GM19239 (cell line): ENCODE measurements at regions not wholly inside any gene's neighbourhood (a gene's known extent, or its start where the extent isn't known, plus 50 kb on each side); places are given as distances from the start of the nearest gene placed in this dataset.
"Not testable (repeated sequence)": the region's sequence is repeated elsewhere in the genome, so short reads cannot be mapped to it uniquely, and the experiment has no call there.

Experiments used
- DNase-seq: peaks from one replicate; pipeline ENCODE4 v3.0.0; 2011; ENCODE audit warnings: low spot score; ENCODE audit not compliant: insufficient read length
- FAIRE-seq: peaks from 2 replicates; lab custom pipeline; 2011; peaks lifted over from hg19 to GRCh38; lab: Jason Lieb, UNC

DNA sequence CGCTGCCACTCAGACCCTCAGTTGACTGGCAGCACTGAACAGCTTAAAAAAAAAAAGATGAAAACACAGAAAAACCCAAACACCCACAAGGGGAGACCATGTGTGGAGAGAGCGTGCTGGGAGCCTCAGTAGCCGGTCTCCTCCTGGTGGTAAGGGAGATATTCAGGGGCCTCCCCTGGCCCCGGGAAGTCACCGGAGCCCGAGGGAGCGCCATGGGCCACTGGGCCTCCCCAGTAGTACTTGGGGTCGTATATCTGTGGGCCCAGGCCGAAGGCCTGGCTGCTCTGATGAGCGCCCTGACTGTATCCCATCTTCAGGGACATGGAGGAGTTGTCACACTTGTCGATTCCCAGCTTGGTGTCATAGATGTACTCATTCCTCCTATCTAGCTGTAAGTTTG is 145.7 kb upstream of the TEKT4 start:
- no peak for FAIRE-seq
- DNase-seq, result no peak

DNA sequence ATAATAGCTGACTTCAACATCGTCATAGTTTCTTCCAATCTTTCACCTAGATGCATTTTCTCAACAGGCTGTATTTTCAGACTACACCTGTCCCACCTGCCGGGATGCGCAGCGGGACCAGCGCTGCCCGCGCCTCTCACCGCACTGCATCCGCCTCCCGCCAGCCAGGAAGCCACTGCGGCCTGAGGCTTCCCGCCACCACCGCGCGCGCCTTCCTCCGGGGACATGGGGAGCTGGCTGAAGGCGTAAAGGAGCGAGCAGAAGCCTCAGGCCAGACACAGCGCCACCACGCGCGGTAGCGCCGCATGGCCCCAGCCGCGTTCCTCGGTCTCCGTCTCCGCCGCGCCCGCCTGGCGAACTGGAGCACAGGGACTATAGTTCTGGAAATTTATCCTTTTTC is 135.7 kb upstream of the TEKT4 start:
- DNase-seq, FAIRE-seq: not testable (repeated sequence)

DNA sequence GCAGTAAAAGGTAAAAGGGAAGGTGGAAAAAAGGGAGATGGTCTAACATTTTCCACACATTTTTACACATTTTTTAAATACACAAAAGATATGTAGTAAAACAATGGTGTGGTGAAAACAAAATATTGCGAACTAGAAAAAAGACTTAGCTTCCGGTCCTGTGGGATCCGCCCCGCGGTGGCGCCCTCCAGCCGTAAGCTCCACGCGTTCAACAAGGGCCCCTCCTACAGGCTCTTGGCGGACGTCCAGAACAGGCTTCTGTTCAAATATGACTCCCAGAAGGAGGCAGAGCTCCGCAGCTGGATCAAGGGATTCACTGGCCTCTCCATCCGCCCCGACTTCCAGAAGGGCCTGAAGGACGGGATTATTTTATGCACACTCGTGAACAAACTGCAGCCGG is 134.1 kb upstream of the TEKT4 start:
- not testable (repeated sequence) for FAIRE-seq, DNase-seq

DNA sequence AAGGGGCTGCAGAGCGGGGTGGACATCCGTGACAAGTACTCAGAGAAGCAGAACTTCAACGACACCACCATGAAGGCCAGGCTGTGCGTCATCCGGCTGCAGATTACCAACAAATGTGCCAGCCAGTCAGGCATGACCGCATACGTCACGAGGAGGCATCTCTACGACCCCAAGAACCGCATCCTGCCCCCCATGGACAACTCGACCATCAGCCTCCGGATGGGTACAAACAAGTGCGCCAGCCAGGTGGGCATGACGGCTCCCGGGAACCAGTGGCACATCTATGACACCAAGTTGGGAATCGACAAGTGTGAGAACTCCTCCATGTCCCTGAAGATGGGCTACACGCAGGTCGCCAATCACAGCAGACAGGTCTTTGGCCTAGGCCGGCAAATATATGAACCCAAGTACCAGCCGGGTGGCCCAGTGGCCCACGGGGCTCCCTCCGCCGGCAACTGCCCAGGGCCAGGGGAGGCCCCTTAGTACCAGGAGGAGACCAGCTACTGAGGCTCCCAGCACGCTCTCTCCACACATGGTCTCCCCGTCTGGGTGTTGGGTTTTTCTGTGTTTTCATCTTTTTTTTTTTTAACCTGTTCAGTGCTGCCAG is 133.4 kb upstream of the TEKT4 start:
- FAIRE-seq, DNase-seq: not testable (repeated sequence)

DNA sequence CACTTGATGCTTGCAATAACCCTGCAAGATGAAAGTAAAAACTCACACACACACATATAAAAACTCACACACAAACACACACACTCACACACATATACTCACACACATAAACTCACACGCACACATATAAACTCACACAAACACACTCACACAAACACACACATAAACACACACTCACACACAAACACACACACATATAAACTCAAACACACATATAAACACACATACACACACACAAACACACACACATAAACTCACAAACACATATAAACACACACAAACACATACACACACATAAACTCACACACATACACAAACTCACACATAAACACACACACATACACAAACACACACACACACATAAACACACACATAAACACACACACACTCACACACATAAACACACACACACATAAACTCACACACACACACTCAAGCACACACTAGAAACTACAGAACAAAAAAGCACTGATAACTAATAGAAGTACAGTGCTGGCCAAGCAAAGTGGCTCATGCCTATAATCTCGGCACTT is 117.7 kb upstream of the TEKT4 start:
- no peak for FAIRE-seq
- DNase-seq, result no peak

DNA sequence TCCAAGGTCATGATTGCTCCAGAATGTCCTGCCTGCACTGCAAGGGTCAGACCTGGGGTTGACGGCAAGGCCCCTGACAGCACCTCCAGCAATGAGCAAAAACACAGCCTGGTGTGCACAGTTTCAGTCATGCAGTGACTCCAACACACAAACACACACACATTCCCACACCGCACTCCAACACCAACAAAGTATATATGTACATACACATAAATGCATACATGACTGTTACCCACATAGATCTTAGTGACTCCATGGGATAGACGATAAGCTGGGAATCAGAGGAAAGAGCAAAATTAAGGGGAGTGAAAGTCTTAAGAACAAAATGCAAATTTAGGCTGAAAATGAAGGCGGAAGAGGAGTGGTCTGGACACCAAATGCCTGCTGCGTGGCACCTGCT is 112.7 kb upstream of the TEKT4 start:
- no peak for DNase-seq
- FAIRE-seq, result no peak

DNA sequence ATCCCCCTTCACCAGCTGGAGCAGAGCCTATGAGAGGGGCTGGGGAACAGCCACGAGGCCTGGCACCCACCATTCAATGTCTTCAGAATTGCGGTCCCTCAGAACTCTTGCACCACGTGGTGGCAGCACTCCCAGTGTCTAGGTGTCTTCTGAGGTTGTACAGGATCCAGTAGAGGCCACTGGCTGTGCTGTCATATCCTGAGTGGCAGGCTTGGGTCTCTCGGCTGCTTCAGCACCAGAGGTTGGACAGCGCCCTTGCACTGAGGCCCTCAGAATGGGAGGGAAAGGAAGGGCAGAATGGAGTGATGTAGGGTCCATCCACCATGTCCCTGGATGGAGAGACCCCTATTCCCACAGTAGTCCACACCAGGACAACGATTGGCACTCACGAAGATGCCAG is 112.0 kb upstream of the TEKT4 start:
- DNase-seq (no peak), FAIRE-seq (no peak)

DNA sequence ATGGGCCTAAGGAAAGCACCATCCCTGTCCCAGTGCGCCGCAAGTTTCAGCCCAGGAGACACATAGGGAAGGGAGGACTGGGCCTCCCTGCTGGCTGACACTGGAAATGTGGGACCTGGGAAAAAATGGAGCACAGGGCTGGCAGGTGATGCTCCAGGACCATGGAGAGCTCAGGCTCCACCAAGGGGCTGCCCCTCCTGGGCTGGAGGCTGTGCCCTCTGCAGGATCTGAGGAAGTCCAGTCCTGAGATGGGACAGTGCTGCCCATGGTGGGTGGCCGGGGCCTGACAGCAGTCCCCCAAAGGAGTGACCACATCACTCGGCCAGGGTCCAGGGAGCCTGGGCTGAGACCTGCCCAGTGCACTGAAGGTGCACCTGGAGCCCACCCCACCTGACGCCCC is 108.6 kb upstream of the TEKT4 start:
- DNase-seq (no peak), FAIRE-seq (no peak)

DNA sequence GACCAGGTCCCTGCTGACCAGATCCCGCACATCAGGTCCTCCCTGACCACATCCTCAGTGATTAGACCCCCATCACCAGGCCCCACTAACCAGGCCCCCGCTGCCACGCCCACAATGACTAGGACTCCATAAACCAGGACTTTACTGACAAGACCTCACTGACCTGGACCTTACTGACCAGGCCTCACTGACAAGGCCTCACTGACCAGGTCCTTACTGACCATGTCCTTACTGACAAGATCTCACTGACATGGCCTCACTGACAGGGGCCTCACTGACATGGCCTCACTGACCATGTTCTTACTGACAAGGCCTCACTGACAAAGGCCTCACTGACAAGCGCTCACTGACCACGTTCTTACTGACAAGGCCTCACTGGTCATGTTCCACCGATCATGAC is 107.9 kb upstream of the TEKT4 start:
- FAIRE-seq (no peak), DNase-seq (no peak)

DNA sequence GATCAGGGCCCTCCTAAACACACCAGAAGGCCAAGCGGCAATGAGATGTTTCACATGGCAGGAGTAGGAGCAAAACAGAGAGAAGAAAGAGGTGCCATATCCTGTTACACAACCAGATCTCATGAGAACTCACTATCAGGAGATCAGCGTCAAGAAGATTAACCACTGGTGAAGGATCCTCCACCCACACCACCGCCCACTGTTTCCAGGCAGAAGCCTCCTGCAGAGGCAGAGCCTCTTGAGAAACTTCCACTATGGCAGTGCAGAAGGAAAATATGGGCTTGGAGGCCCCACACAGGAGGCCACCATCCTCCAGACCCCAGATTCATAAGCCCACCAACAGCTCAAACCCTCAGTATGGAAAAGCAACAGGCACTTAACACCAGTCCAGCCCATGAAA is 106.9 kb upstream of the TEKT4 start:
- FAIRE-seq, DNase-seq: not testable (repeated sequence)

DNA sequence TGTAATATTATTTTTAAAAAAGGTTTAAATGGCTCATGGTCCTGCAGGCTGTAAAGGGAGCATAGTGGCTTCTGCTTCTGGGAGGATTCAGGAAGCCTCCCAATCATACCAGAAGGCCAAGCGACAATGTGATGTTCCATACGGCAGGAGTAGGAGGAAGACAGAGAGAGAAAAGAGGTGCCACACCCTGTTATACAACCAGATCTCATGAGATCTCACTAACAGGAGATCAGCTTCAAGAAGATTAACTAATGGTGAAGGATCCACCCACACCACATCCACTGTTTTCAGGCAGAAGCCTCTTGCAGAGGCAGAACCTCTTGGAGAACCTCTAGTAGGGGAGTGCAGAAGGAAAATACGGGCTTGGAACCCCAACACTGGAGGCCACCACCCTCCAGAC is 103.9 kb upstream of the TEKT4 start:
- no peak for FAIRE-seq

DNA sequence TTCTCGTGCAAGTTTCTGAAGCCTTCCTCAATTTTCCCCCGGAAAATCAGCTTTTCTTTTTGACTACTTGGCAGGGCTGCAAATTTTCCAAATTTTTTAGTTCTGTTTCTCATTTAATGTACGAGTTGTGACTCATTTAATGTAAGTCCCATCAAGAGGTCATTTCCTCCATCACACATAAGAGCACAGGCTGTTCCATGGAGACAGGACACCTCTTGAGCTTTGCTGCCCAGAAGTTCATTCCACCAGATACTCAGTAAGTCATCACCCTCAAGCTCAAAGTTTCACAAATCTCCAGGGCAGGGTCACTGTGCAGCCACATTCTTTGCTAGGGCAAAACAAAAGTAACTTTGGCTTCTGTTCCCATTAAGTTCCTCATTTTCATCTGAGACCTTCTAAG is 101.5 kb upstream of the TEKT4 start:
- FAIRE-seq (no peak), DNase-seq (no peak)

More for the DNA sequence above, 103.9 kb upstream of the TEKT4 start:
- no peak for DNase-seq

DNA sequence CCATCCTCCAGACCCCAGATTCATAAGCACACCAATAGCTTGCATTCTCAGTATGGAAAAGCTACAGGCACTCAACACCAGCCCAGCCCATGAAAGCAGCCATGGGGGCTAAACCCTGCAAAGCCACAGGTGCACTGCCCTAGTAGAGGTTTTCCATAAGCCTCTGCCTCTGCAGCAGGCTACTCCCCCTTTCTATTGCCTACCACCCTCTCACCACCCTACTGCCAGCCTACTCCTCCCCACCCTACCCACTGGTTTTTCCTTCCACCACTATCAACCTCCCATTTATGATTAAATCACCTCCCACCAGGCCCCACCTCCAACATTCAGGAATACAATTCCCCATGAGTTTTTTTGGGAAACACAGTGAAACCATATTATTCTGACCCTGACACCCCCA is 96.4 kb upstream of the TEKT4 start:
- no peak for FAIRE-seq

DNA sequence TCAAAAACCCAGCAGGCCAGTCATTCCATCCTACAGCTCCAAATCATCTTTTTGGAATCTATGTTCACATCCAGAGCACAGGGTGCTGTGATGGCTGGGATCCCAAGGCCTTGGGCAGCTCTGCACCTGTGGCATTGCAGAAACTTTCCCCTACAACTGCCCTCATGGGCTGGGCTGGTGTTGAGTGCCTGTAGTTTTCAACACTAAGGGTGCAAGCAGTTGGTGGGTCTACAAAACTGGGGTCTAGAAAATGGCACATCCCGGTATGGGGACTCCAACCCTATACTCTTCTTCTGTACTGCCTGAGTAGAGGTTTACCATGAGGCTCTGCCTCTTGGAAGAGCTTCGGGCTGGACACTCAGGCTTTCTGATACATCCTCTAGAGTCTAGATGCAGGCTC is 95.2 kb upstream of the TEKT4 start:
- no peak for DNase-seq
- no peak for FAIRE-seq

More for the DNA sequence above, 96.4 kb upstream of the TEKT4 start:
- no peak for DNase-seq

DNA sequence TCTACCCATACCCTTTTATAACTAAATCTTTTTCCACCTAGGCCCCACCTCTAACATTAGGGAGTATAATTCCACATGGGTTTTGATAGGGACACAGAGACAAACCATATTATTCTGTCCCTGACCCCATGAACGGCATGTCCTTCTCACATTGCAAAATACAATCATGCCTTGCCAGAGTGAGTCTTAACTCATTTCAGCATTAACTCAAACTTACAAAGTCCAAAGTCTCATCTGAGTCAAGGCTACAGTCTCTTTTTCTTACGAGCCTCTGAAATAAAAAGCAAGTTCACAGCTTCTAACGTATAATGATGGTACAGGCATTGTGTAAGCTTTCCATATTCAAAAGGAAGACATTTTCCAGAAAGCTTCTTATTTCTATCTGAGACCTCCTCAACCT is 86.1 kb upstream of the TEKT4 start:
- FAIRE-seq, result not testable (repeated sequence)

DNA sequence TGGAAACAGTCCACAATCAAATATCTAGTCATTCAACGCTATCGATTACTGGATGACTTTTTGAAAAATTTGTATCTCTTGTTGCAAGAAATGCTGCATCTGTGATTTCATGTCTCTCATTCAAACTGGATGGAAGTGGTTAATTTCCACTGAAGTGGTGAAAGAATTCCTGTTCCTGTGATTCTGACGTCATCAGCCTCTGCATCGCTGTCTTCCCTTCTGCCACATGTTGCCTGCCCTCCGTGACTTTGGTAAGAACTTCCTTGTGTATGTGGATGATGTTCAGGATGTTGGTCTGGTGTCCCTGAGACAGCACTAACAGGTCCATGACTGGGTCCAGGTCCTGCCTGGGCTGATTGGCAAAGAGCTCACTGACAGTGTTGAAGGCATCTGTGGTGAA is 84.8 kb upstream of the TEKT4 start:
- FAIRE-seq, DNase-seq: not testable (repeated sequence)

More for the DNA sequence above, 86.1 kb upstream of the TEKT4 start:
- DNase-seq, result not testable (repeated sequence)

DNA sequence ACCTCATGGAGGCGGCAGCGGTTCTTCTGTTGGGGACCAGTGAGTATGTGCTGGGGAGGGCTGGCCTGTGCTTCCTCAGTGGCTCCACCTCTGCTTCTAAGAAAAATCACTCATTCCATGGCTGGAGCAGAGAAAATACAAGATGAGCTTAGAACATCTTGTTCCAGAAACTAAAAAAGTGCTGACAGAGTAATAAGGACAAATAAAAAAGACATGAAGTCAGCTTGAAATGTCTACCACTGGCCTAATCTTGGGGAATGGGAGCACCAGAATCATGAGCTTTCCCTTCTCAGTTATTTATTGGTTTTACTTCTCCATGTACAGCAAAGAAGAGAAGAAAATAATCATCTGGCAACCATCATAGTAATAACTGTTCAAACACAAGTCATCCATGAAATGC is 81.1 kb upstream of the TEKT4 start:
- FAIRE-seq, DNase-seq: not testable (repeated sequence)

DNA sequence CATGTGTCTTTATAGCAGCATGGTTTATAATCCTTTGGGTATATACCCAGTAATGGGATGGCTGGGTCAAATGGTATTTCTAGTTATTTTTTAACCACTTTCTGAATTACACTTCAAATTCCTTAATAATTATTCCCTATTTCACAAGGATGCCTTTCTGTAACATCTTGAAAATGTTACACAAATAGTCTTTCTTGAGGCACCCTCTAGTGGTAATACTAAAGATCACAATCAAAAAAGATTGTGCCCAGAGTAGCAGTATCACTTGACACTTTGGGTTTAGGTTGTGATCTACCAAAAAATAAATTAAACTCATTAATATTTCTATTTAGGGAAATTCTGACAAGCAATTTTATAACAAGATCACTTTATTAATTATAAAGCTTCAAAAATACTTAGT is 74.0 kb upstream of the TEKT4 start:
- not testable (repeated sequence) for DNase-seq, FAIRE-seq
